NCI-H2107 (cell line): ENCODE measurements at regions not wholly inside any gene's neighbourhood (a gene's known extent, or its start where the extent isn't known, plus 50 kb on each side); places are given as distances from the start of the nearest gene placed in this dataset.

ENCODE experiments used
- DNase-seq: peaks from one replicate; lab custom pipeline; 2025; lab: John Stamatoyannopoulos, UW

GRCh38 chr17:27974045-27974436, 68.4 kb upstream of the NLK start:
- DNase-seq: no peak

GRCh38 chr17:27974531-27975145, 67.8 kb upstream of the NLK start:
- DNase-seq: no peak

- no peak for DNase-seq
Measured at GRCh38 chr17:27975146-27976011, 67.1 kb upstream of the NLK start.

- DNase-seq: no peak
Measured at GRCh38 chr17:27976331-27976730, 66.1 kb upstream of the NLK start.

GRCh38 chr17:27977751-27978688, 64.5 kb upstream of the NLK start:
- DNase-seq: no peak

GRCh38 chr17:27978689-27979175, 63.7 kb upstream of the NLK start:
- DNase-seq: no peak

GRCh38 chr17:27980043-27980442, 62.4 kb upstream of the NLK start:
- no peak for DNase-seq

- DNase-seq: no peak
Measured at GRCh38 chr17:27981978-27982377, 60.5 kb upstream of the NLK start.

GRCh38 chr17:27982688-27983087, 59.8 kb upstream of the NLK start:
- no peak for DNase-seq

GRCh38 chr17:27983853-27984252, 58.6 kb upstream of the NLK start:
- no peak for DNase-seq

GRCh38 chr17:27984404-27984803, 58.1 kb upstream of the NLK start:
- no peak for DNase-seq

- DNase-seq: no peak
Measured at GRCh38 chr17:27984816-27985215, 57.7 kb upstream of the NLK start.

GRCh38 chr17:27985306-27985705, 57.2 kb upstream of the NLK start:
- DNase-seq: no peak

GRCh38 chr17:27985736-27986399, 56.6 kb upstream of the NLK start:
- DNase-seq: no peak

GRCh38 chr17:27986805-27987684, 55.4 kb upstream of the NLK start:
- no peak for DNase-seq

- DNase-seq: no peak
Measured at GRCh38 chr17:27989046-27989445, 53.4 kb upstream of the NLK start.

GRCh38 chr17:27990100-27990499, 52.4 kb upstream of the NLK start:
- DNase-seq: no peak

GRCh38 chr17:27990979-27991378, 51.5 kb upstream of the NLK start:
- DNase-seq: no peak

- no peak for DNase-seq
Measured at GRCh38 chr17:27991462-27991993, 50.9 kb upstream of the NLK start.
